ENCODE measurements at regions not wholly inside any gene's neighbourhood (a gene's known extent, or its start where the extent isn't known, plus 50 kb on each side); places are given as distances from the start of the nearest gene placed in this dataset.

DNA sequence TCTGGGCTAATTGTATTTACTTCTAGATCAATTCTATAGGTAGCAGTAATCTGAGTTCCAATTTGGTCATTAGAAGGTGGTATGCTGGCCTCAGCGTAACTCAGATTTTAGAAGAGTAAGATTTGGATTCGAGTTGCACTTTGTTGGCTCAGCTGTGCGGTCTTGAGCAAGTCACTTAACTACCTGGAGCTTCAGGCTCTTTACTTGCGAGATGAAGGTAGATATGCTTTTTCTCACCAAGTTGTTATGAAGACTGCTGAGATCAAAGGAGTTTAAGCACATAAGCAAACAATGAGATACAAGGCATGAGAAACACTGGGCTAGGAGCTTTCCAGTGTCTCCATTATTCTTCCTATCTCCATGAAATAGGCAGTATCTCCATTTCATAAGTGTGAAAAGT is 133.8 kb upstream of the RANBP3L start:
- TF ChIP-seq, protein P1, sequence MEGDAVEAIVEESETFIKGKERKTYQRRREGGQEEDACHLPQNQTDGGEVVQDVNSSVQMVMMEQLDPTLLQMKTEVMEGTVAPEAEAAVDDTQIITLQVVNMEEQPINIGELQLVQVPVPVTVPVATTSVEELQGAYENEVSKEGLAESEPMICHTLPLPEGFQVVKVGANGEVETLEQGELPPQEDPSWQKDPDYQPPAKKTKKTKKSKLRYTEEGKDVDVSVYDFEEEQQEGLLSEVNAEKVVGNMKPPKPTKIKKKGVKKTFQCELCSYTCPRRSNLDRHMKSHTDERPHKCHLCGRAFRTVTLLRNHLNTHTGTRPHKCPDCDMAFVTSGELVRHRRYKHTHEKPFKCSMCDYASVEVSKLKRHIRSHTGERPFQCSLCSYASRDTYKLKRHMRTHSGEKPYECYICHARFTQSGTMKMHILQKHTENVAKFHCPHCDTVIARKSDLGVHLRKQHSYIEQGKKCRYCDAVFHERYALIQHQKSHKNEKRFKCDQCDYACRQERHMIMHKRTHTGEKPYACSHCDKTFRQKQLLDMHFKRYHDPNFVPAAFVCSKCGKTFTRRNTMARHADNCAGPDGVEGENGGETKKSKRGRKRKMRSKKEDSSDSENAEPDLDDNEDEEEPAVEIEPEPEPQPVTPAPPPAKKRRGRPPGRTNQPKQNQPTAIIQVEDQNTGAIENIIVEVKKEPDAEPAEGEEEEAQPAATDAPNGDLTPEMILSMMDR (IDR thresholded peaks at IDR 0.05; ENCODE audit: insufficient read depth, low read depth, low read length): no peak
- Histone ChIP-seq H3K4me3 (ENCODE audit: low read depth, low read length) (no peak overlapping the region), H3K36me3 (ENCODE audit: control insufficient read depth, insufficient read depth, low read length) (no peaks in the 10 kb centered on the region), H3K27me3 (ENCODE audit: control insufficient read depth, insufficient read depth, low read length) (peaks cover 11% of the 10 kb centered on the region)
- CTCF ChIA-PET: interaction anchor here (0.6 to 1.1 kb wide), 2 partner anchors 20 to 49 kb away, joined by 4 read pairs; no protein-coding TSS in a partner anchor
- POLR2A ChIA-PET: no interaction called here
- no peak for DNase-seq (ENCODE audit: low read depth)

DNA sequence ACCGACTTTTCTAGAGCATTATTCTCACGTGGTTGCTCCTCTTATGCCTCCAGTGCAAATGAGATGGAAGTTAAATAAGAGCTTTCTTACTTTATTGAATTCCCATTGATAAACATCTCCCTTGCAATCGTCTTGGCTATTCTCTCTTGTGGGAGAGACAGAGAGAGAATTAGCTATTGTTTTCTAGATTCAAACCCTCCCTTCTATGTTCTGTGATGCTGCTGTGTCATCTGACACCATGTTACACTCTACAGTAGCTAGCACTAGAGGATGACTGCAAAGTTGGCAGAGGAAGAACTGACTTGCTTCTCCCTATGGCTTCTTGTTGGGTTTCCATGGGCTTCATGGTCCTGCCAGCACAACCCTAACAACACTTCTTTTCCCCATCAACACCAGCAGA is 134.6 kb upstream of the RANBP3L start:
- CTCF ChIA-PET: interaction anchor here (1.1 kb wide), 1 partner anchor 21 kb away, joined by 4 read pairs; no protein-coding TSS in a partner anchor
- TF ChIP-seq, protein P1 (IDR thresholded peaks at IDR 0.05; ENCODE audit: insufficient read depth, low read depth, low read length): no peak
- POLR2A ChIA-PET: no interaction called here

DNA sequence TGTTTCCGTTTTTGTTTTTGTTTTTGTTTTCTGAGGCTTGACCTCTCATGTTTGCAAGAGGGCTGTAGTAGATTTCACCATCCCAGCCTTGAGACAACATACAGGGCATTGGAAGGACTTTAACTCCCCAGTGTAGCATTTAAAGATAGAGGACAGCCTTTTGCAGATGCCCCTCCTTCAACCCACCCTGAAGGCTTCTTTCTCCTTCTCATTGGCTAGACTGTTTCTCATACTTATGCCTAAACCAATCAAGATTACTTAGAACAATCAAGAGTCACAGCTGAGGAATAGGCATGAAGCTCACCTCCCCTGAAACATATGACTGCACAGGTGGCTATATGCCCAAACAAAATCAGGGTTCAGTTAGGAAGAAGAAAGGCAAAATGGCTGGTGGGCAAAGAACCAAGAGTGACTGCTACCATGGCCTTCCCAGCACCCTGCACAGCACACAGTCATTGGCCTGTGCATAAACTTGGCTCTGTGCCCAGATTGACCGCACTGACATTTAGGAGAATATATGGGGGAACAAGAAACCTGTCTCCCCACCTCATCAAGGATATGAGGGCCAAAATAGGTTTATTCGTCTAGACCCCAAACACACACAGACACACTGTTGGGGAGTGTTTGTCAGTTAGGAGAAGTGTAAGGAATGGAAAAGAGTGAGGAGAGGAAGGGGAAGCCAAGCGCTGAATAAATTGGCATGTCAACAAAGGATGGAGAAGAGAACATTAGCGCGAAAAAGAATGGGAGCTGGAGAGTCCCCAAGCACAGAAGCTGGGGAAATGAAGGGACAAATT is 137.3 kb upstream of the RANBP3L start:
- no peak for DNase-seq (ENCODE audit: low read depth)
- Histone ChIP-seq H3K4me3 (ENCODE audit: low read depth, low read length) (no peak overlapping the region), H3K36me3 (ENCODE audit: control insufficient read depth, insufficient read depth, low read length) (no peaks in the 10 kb centered on the region), H3K27me3 (ENCODE audit: control insufficient read depth, insufficient read depth, low read length) (peaks cover 4% of the 10 kb centered on the region)
- ChIA-PET POLR2A (no interaction called here), CTCF (no interaction called here)
- TF ChIP-seq, protein P1 (IDR thresholded peaks at IDR 0.05; ENCODE audit: insufficient read depth, low read depth, low read length): no peak

More for the DNA sequence above, 134.6 kb upstream of the RANBP3L start:
- Histone ChIP-seq H3K36me3 (ENCODE audit: control insufficient read depth, insufficient read depth, low read length) (no peaks in the 10 kb centered on the region), H3K27me3 (ENCODE audit: control insufficient read depth, insufficient read depth, low read length) (peaks cover 11% of the 10 kb centered on the region), H3K4me3 (ENCODE audit: low read depth, low read length) (no peak overlapping the region)
- no peak for DNase-seq (ENCODE audit: low read depth)

DNA sequence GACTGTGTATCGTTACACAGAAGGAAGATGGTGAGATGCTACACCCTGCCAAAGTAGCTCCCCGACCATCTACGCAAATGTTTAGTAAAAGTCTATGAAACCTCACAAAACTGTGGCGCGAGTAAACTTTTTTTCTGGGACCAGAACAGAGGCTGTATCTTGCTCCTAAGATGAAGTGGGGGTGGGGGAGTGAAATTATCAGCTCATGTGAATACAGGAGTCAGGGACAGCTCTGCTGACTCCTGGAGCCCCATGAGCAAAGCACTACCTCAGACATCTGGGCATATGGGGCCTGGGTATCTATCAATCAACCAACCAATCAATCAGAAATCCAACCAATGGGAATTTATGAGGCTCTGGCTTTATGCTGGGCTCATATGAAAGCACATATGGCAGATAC is 138.6 kb upstream of the RANBP3L start:
- Histone ChIP-seq H3K36me3 (ENCODE audit: control insufficient read depth, insufficient read depth, low read length) (no peaks in the 10 kb centered on the region), H3K4me3 (ENCODE audit: low read depth, low read length) (no peak overlapping the region), H3K27me3 (ENCODE audit: control insufficient read depth, insufficient read depth, low read length) (peaks cover 4% of the 10 kb centered on the region)
- TF ChIP-seq, protein P1 (IDR thresholded peaks at IDR 0.05; ENCODE audit: insufficient read depth, low read depth, low read length): no peak
- no peak for DNase-seq (ENCODE audit: low read depth)
- POLR2A ChIA-PET: no interaction called here
- CTCF ChIA-PET: interaction anchor here (0.6 kb wide), 1 partner anchor 363 kb away, joined by 3 read pairs; no protein-coding TSS in a partner anchor

DNA sequence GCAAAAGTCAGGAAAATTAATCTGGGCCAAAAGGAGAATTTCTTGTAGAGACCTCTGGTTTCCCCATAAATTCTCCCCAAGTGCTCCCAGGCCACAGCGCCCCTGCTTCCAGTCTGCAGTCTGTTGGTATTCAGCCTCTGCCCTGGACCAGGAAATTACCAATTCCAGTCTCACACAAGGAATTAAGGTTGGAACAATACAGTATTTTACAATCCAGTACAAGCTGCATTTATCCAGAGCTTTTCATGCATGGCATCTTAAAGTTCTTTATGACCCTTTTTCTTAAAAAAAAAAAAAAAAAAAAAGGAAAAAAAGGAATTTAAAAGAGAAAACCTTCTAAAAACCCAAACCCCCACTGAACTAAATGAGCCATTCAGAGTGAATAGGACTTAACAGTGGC is 139.6 kb upstream of the RANBP3L start:
- no peak for DNase-seq (ENCODE audit: low read depth)
- H3K36me3 ChIP-seq (ENCODE audit: control insufficient read depth, insufficient read depth, low read length): no peaks in the 10 kb centered on the region
- H3K27me3 ChIP-seq (ENCODE audit: control insufficient read depth, insufficient read depth, low read length): peaks cover 2% of the 10 kb centered on the region
- CTCF ChIA-PET: interaction anchor here (1.2 kb wide), 1 partner anchor 10 kb away, joined by 3 read pairs; no protein-coding TSS in a partner anchor
- H3K4me3 ChIP-seq (ENCODE audit: low read depth, low read length): no peak overlapping the region
- TF ChIP-seq, protein P1 (IDR thresholded peaks at IDR 0.05; ENCODE audit: insufficient read depth, low read depth, low read length): no peak
- POLR2A ChIA-PET: no interaction called here

Measured in BJ (cell line).